ENCODE measurements at regions not wholly inside any gene's neighbourhood (a gene's known extent, or its start where the extent isn't known, plus 50 kb on each side); places are given as distances from the start of the nearest gene placed in this dataset.

GRCh38 chr4:173934933-173935620 is 348.4 kb downstream of the FBXO8 start:
- no peak overlapping the region for H3K4me2 ChIP-seq (ENCODE audit: insufficient read depth in 1 of 2, low read depth in 2 of 2, low read length in 2 of 2)
- no peaks in the 10 kb centered on the region for H3K36me3 ChIP-seq (ENCODE audit: control insufficient read depth in 2 of 4, insufficient read depth in 4 of 4, low read length in 3 of 4)
- H3K23ac ChIP-seq (ENCODE audit: insufficient read length) = no peak overlapping the region
- FAIRE-seq (no peak), DNase-seq (ENCODE audit: low read depth in 1 of 2, low spot score in 2 of 2) (no peak)
- no peak overlapping the region for H3K56ac ChIP-seq (replicated peaks; ENCODE audit: insufficient read length, low read depth, low read length)
- POLR2A ChIA-PET (ENCODE audit: partially characterized antibody) = no interaction called here
- CTCF ChIA-PET (ENCODE audit: partially characterized antibody) = interaction anchor here (1.3 kb wide), 1 partner anchor 55 kb away, joined by 4 read pairs; no protein-coding TSS in a partner anchor
- H3K18ac ChIP-seq (ENCODE audit: extremely low read depth, low read length) = no peak overlapping the region
- H3K4ac ChIP-seq (replicated peaks; ENCODE audit: insufficient read length, low read depth, low read length) = no peak overlapping the region
- H3K79me2 ChIP-seq (ENCODE audit: control insufficient read depth in 1 of 2, insufficient read depth in 2 of 2, low read length in 2 of 2) = no peaks in the 10 kb centered on the region
- H3K9me3 ChIP-seq (ENCODE audit: insufficient read depth in 2 of 2, low read depth in 1 of 2, low read length in 1 of 2) = no peaks in the 10 kb centered on the region
- no peak overlapping the region for H4K8ac ChIP-seq (ENCODE audit: extremely low read depth, insufficient read depth, low read length)
- no peak overlapping the region for H3K4me3 ChIP-seq (ENCODE audit: extremely low read depth in 1 of 4, insufficient read depth in 2 of 4, low read depth in 3 of 4, low read length in 4 of 4)
- no peak overlapping the region for H2BK12ac ChIP-seq (ENCODE audit: low read depth, low read length)
- no peak overlapping the region for H2BK5ac ChIP-seq (ENCODE audit: low read depth, low read length)
- H2AK5ac ChIP-seq (ENCODE audit: low read depth, low read length) = no peak overlapping the region
- H3K14ac ChIP-seq (ENCODE audit: insufficient read length) = no peak overlapping the region
- no peak overlapping the region for H3K9ac ChIP-seq (replicated peaks in 1 of 4; ENCODE audit: extremely low read depth in 1 of 4, low read depth in 3 of 4, low read length in 3 of 4)
- H3K79me1 ChIP-seq (ENCODE audit: low read depth, low read length) = no peaks in the 10 kb centered on the region
- no peaks in the 10 kb centered on the region for H4K20me1 ChIP-seq (replicated peaks in 1 of 2; ENCODE audit: control insufficient read depth in 1 of 2, insufficient read depth in 2 of 2, low read length in 2 of 2)
- no peaks in the 10 kb centered on the region for H3K23me2 ChIP-seq (ENCODE audit: low read depth, low read length)
- H2BK120ac ChIP-seq (replicated peaks; ENCODE audit: low read depth, low read length) = no peak overlapping the region
- H4K91ac ChIP-seq (replicated peaks; ENCODE audit: insufficient read length, low read length) = no peak overlapping the region
- peaks cover 0 to 4% (median 3%) of the 10 kb centered on the region in 4 experiments; a peak in 3 of 7 replicates for H3K4me1 ChIP-seq (replicated peaks in 1 of 4; ENCODE audit: control insufficient read depth in 3 of 4, insufficient read depth in 4 of 4, low read length in 3 of 4)
- no peak overlapping the region for H2BK20ac ChIP-seq (ENCODE audit: low read length)
- H2BK15ac ChIP-seq (ENCODE audit: low read length) = no peak overlapping the region
- no peak overlapping the region; the same call in 1 of the 2 replicates for H2AFZ ChIP-seq (ENCODE audit: low read length)
- WGBS, 2 experiments (ENCODE audit: extremely low coverage in 1 of 2, insufficient coverage in 1 of 2, insufficient read length in 1 of 2, insufficient replicate concordance in 2 of 2, low coverage in 1 of 2, low lambda C conversion rate in 2 of 2, missing lambda C conversion rate in 1 of 2) = 90% methylated on average over 5 of the region's 5 CpGs; no CpG with 5 or more reads in 1 of the 2 experiments
- no peak overlapping the region for H4K5ac ChIP-seq (ENCODE audit: insufficient read length, low read depth, low read length)
- H3K27ac ChIP-seq (ENCODE audit: low read depth, low read length) = no peak overlapping the region
- no peaks in the 10 kb centered on the region for H3K27me3 ChIP-seq (replicated peaks in 1 of 4; ENCODE audit: control insufficient read depth in 3 of 4, extremely low read depth in 1 of 4, insufficient read depth in 3 of 4, low read length in 3 of 4)
- TF ChIP-seq SP1 (IDR thresholded peaks at IDR 0.05; ENCODE audit: low read depth, low read length) (no peak), FOSL1 (IDR thresholded peaks at IDR 0.05; ENCODE audit: insufficient read depth, low read depth, low read length) (no peak), CTBP2 (IDR thresholded peaks at IDR 0.05; ENCODE audit: borderline replicate concordance, insufficient read depth, insufficient read length, low read length) (no peak), KDM4A (IDR thresholded peaks at IDR 0.05; ENCODE audit: low read depth, low read length, severe bottlenecking) (no peak), JUN (IDR thresholded peaks at IDR 0.05; ENCODE audit: low read depth, low read length) (no peak), TAF1 (IDR thresholded peaks at IDR 0.05; ENCODE audit: low read depth, low read length) (no peak), HDAC2 (IDR thresholded peaks at IDR 0.05; ENCODE audit: borderline replicate concordance in 1 of 2, low read depth in 2 of 2, low read length in 2 of 2) (no peak), SRF (IDR thresholded peaks at IDR 0.05; ENCODE audit: low read depth, low read length) (no peak), SIRT6 (IDR thresholded peaks at IDR 0.05; ENCODE audit: low read length) (no peak), SP2 (IDR thresholded peaks at IDR 0.05; ENCODE audit: low read length) (no peak), YY1 (IDR thresholded peaks at IDR 0.05; ENCODE audit: low read depth, low read length) (no peak), SIX5 (IDR thresholded peaks at IDR 0.05; ENCODE audit: low read depth, low read length) (no peak), JUND (IDR thresholded peaks at IDR 0.05; ENCODE audit: low read length) (no peak), POLR2AphosphoS5 (IDR thresholded peaks at IDR 0.05; ENCODE audit: low read depth, low read length) (no peak), CHD1 (IDR thresholded peaks at IDR 0.05; ENCODE audit: low read depth, low read length) (no peak)
